SK-N-SH treated with all-trans-retinoic acid at 6 μM for 48 hours (cell line): ENCODE measurements at regions not wholly inside any gene's neighbourhood (a gene's known extent, or its start where the extent isn't known, plus 50 kb on each side); places are given as distances from the start of the nearest gene placed in this dataset.

Experiments used
- ATAC-seq: fragments of 200-7000 bp; cut with Tn5 transposase; 3 replicates; pipeline ENCODE4 v1.9.1; 2020; ENCODE audit warnings: mild to moderate bottlenecking, moderate library complexity
- ARNTL ChIP-seq: fragments of 450-650 bp; formaldehyde crosslinking; IDR thresholded peaks from 2 replicates; pipeline ENCODE4 v1.5.0; 2020; ENCODE audit warnings: low read depth, mild to moderate bottlenecking, moderate library complexity, borderline replicate concordance
- BACH2 ChIP-seq: fragments of 250-450 bp; sonication (Bioruptor Pico); IDR thresholded peaks from 2 replicates; pipeline ENCODE4 v1.9.0; 2021; ENCODE audit warnings: mild to moderate bottlenecking, borderline replicate concordance
- CREB5 ChIP-seq: fragments of 250-450 bp; sonication (Bioruptor Pico); IDR thresholded peaks from 2 replicates; pipeline ENCODE4 v1.5.1; 2020; ENCODE audit warnings: low read depth, mild to moderate bottlenecking, moderate library complexity
- CSDC2 ChIP-seq: fragments of 250-450 bp; sonication (Bioruptor Pico); IDR thresholded peaks from 2 replicates; pipeline ENCODE4 v1.5.0; 2020; ENCODE audit warnings: mild to moderate bottlenecking, moderate library complexity
- CSRNP3 ChIP-seq: fragments of 250-450 bp; sonication (Bioruptor Pico); IDR thresholded peaks from 2 replicates; pipeline ENCODE4 v1.5.1; 2021; ENCODE audit warnings: mild to moderate bottlenecking, moderate library complexity
- ESRRG ChIP-seq: fragments of 250-450 bp; sonication (Bioruptor Pico); IDR thresholded peaks from 2 replicates; pipeline ENCODE4 v1.6.1; 2021; ENCODE audit warnings: mild to moderate bottlenecking
- GLIS3 ChIP-seq: fragments of 250-450 bp; sonication (Bioruptor Pico); IDR thresholded peaks from 2 replicates; pipeline ENCODE4 v1.5.0; 2020; ENCODE audit warnings: mild to moderate bottlenecking, moderate library complexity
- OSR1 ChIP-seq: fragments of 250-450 bp; sonication (Bioruptor Pico); IDR thresholded peaks from 2 replicates; pipeline ENCODE4 v1.8.0; 2022; ENCODE audit warnings: moderate library complexity, mild to moderate bottlenecking, inconsistent platforms
- PATZ1 ChIP-seq: fragments of 250-450 bp; sonication (Bioruptor Pico); IDR thresholded peaks from 2 replicates; pipeline ENCODE4 v1.8.0; 2020; ENCODE audit warnings: mild to moderate bottlenecking, moderate library complexity, borderline replicate concordance
- POU6F1 ChIP-seq: fragments of 250-450 bp; sonication (Bioruptor Pico); IDR thresholded peaks from 2 replicates; pipeline ENCODE4 v1.8.0; 2021; ENCODE audit warnings: low read depth, mild to moderate bottlenecking, moderate library complexity, borderline replicate concordance
- PPARA ChIP-seq: fragments of 250-450 bp; sonication (Bioruptor Pico); IDR thresholded peaks from 2 replicates; pipeline ENCODE4 v1.5.0; 2020; ENCODE audit warnings: mild to moderate bottlenecking, borderline replicate concordance
- TCF4 ChIP-seq: fragments of 250-450 bp; sonication (Bioruptor Pico); IDR thresholded peaks from 2 replicates; pipeline ENCODE4 v1.8.0; 2021; ENCODE audit warnings: mild to moderate bottlenecking, moderate library complexity, borderline replicate concordance
- TOX ChIP-seq: fragments of 250-450 bp; sonication (Bioruptor Pico); IDR thresholded peaks from 2 replicates; pipeline ENCODE4 v1.8.0; 2021; ENCODE audit warnings: mild to moderate bottlenecking, moderate library complexity, borderline replicate concordance
- TSHZ2 ChIP-seq: fragments of 250-450 bp; sonication (Bioruptor Pico); IDR thresholded peaks from 2 replicates; pipeline ENCODE4 v1.5.0; 2020; ENCODE audit warnings: mild to moderate bottlenecking, moderate library complexity
- ZC3H10 ChIP-seq: fragments of 250-450 bp; sonication (Bioruptor Pico); IDR thresholded peaks from 2 replicates; pipeline ENCODE4 v1.5.1; 2021; ENCODE audit warnings: mild to moderate bottlenecking, moderate library complexity
- ZFP30 ChIP-seq: fragments of 450-650 bp; formaldehyde crosslinking; IDR thresholded peaks from 2 replicates; pipeline ENCODE4 v1.5.0; 2022; ENCODE audit warnings: mild to moderate bottlenecking, moderate library complexity
- ZNF565 ChIP-seq: fragments of 450-650 bp; formaldehyde crosslinking; conservative IDR thresholded peaks from 2 replicates; pipeline ENCODE4 v1.5.0; 2020; ENCODE audit warnings: low read depth, mild to moderate bottlenecking, moderate library complexity
- ZNF70 ChIP-seq: fragments of 450-650 bp; formaldehyde crosslinking; IDR thresholded peaks from 2 replicates; pipeline ENCODE4 v1.5.0; 2020; ENCODE audit warnings: mild to moderate bottlenecking, moderate library complexity

- no peak for ATAC-seq
- TF ChIP-seq TOX (CRISPR knock-in tag) (no peak), ESRRG (CRISPR knock-in tag) (no peak), ARNTL (CRISPR knock-in tag) (no peak), ZC3H10 (CRISPR knock-in tag) (no peak), CREB5 (CRISPR knock-in tag) (no peak), POU6F1 (CRISPR knock-in tag) (no peak), PPARA (CRISPR knock-in tag) (no peak), ZFP30 (no peak), GLIS3 (CRISPR knock-in tag) (no peak), TSHZ2 (no peak)
Observed at GRCh38 chr2:139763705-139764104, 983.5 kb upstream of the NXPH2 start.

- TF ChIP-seq ZNF70, result no peak
- TF ChIP-seq ZFP30, result no peak
- TF ChIP-seq PPARA (CRISPR knock-in tag), result no peak
- no peak for ATAC-seq
Observed at GRCh38 chr2:139759000-139759505, 978.9 kb upstream of the NXPH2 start.

GRCh38 chr2:139746901-139747300, 966.7 kb upstream of the NXPH2 start:
- ATAC-seq, result no peak
- TF ChIP-seq ZNF565 (CRISPR knock-in tag) (no peak), ESRRG (CRISPR knock-in tag) (no peak)
- TF ChIP-seq, all 23 proteins: peak for 0

GRCh38 chr2:139744273-139744672, 964.1 kb upstream of the NXPH2 start:
- no peak for ATAC-seq
- TF ChIP-seq ESRRG (CRISPR knock-in tag) (no peak), CSDC2 (CRISPR knock-in tag) (no peak)

GRCh38 chr2:139742216-139743172, 962.3 kb upstream of the NXPH2 start:
- ATAC-seq, result no peak
- no peak for TF ChIP-seq CSDC2 (CRISPR knock-in tag)
- TF ChIP-seq CSRNP3, result no peak
- no peak for TF ChIP-seq PATZ1 (CRISPR knock-in tag)
- TF ChIP-seq BACH2, result no peak
- TF ChIP-seq TCF4 (CRISPR knock-in tag), result no peak
- no peak for TF ChIP-seq OSR1 (CRISPR knock-in tag)
- TF ChIP-seq ZNF565 (CRISPR knock-in tag), result no peak
- no peak for TF ChIP-seq ZNF70
- no peak for TF ChIP-seq ZC3H10 (CRISPR knock-in tag)
- no peak for TF ChIP-seq POU6F1 (CRISPR knock-in tag)
- TF ChIP-seq TSHZ2, result no peak
